Trophoblast cell (in vitro differentiated cells and primary cell): ENCODE measurements at regions not wholly inside any gene's neighbourhood (a gene's known extent, or its start where the extent isn't known, plus 50 kb on each side); places are given as distances from the start of the nearest gene placed in this dataset.

Experiments
- DNase-seq, 2 donors: peaks; one replicate each; pipeline ENCODE4 v3.0.0-alpha.2; 2016
- H2AFZ ChIP-seq: 2 replicates; pipeline ENCODE4 v1.6.1; 2013; ENCODE audit warnings: low read length, moderate library complexity, mild to moderate bottlenecking; ENCODE audit not compliant: insufficient read depth, poor library complexity
- H2AK5ac ChIP-seq: 2 replicates; pipeline ENCODE4 v1.6.1; 2013; ENCODE audit warnings: mild to moderate bottlenecking, low read length
- H2BK120ac ChIP-seq: 2 replicates; pipeline ENCODE4 v1.6.1; 2013; ENCODE audit warnings: low read length, mild to moderate bottlenecking, moderate library complexity; ENCODE audit not compliant: insufficient read depth, poor library complexity
- H2BK12ac ChIP-seq: 2 replicates; pipeline ENCODE4 v1.6.1; 2013; ENCODE audit warnings: mild to moderate bottlenecking, low read length, moderate library complexity
- H2BK5ac ChIP-seq: 2 replicates; pipeline ENCODE4 v1.6.1; 2013; ENCODE audit warnings: low read length, low read depth, moderate library complexity, mild to moderate bottlenecking; ENCODE audit not compliant: poor library complexity
- H3K14ac ChIP-seq: 2 replicates; pipeline ENCODE4 v1.6.1; 2013; ENCODE audit warnings: mild to moderate bottlenecking, low read length
- H3K18ac ChIP-seq: 2 replicates; pipeline ENCODE4 v1.6.1; 2013; ENCODE audit warnings: mild to moderate bottlenecking, low read length
- H3K23ac ChIP-seq: 2 replicates; pipeline ENCODE4 v1.6.1; 2013; ENCODE audit warnings: low read length
- H3K27ac ChIP-seq: 2 replicates; pipeline ENCODE4 v1.5.1; 2013; ENCODE audit warnings: low read depth, mild to moderate bottlenecking, inconsistent platforms, low read length, moderate library complexity
- H3K27me3 ChIP-seq: 2 replicates; pipeline ENCODE4 v1.6.1; 2013; ENCODE audit warnings: inconsistent platforms, mild to moderate bottlenecking, low read length, moderate library complexity; ENCODE audit not compliant: insufficient read depth
- H3K36me3 ChIP-seq, 2 experiments: 1 replicate in 1 of 2; 2 replicates in 1 of 2; pipeline ENCODE4 v1.6.1; 2013; ENCODE audit warnings: low read length in 2 of 2, mild to moderate bottlenecking in 2 of 2, moderate library complexity in 1 of 2; ENCODE audit not compliant: insufficient read depth in 2 of 2, control insufficient read depth in 1 of 2
- H3K4ac ChIP-seq: 2 replicates; pipeline ENCODE4 v1.6.1; 2013; ENCODE audit warnings: low read depth, mild to moderate bottlenecking, low read length, moderate library complexity
- H3K4me1 ChIP-seq, 2 experiments: 1 replicate in 1 of 2; 2 replicates in 1 of 2; pipeline ENCODE4 v1.6.1; 2013; ENCODE audit warnings: low read length in 2 of 2, mild to moderate bottlenecking in 2 of 2, moderate library complexity in 1 of 2; ENCODE audit not compliant: insufficient read depth in 2 of 2, control insufficient read depth in 1 of 2
- H3K4me2 ChIP-seq: 2 replicates; pipeline ENCODE4 v1.6.1; 2013; ENCODE audit warnings: inconsistent platforms, mild to moderate bottlenecking, low read length, moderate library complexity
- H3K4me3 ChIP-seq: 2 replicates; pipeline ENCODE4 v1.5.1; 2013; ENCODE audit warnings: mild to moderate bottlenecking, low read depth, low read length, inconsistent platforms
- H3K79me1 ChIP-seq: one replicate; pipeline ENCODE4 v1.6.1; 2013; ENCODE audit warnings: low read length
- H3K79me2 ChIP-seq: 2 replicates; pipeline ENCODE4 v1.6.1; 2013; ENCODE audit warnings: low read length, mild to moderate bottlenecking; ENCODE audit not compliant: control insufficient read depth, insufficient read depth, poor library complexity
- H3K9ac ChIP-seq: 2 replicates; pipeline ENCODE4 v1.6.1; 2013; ENCODE audit warnings: mild to moderate bottlenecking, low read length
- H3K9me3 ChIP-seq: 2 replicates; pipeline ENCODE4 v1.6.1; 2013; ENCODE audit warnings: low read depth, mild to moderate bottlenecking, control low read depth, inconsistent platforms, low read length; ENCODE audit not compliant: insufficient read depth
- H4K12ac ChIP-seq: 2 replicates; pipeline ENCODE4 v1.6.1; 2013; ENCODE audit warnings: low read depth, mild to moderate bottlenecking, low read length, moderate library complexity
- H4K8ac ChIP-seq: 2 replicates; pipeline ENCODE4 v1.6.1; 2013; ENCODE audit warnings: low read depth, mild to moderate bottlenecking, low read length, moderate library complexity
- H4K91ac ChIP-seq: one replicate; pipeline ENCODE4 v1.6.1; 2013; ENCODE audit warnings: low read depth, mild to moderate bottlenecking, low read length, moderate library complexity
- WGBS: extraction: QIAGEN DNeasy Blood & Tissue Kit; methylation state at CpG from one replicate; pipeline ENCODE4 v1.1.7; 2013; ENCODE audit warnings: missing lambda C conversion rate; ENCODE audit not compliant: insufficient read length, insufficient coverage; ENCODE audit errors: extremely low coverage; 5-methylcytosine and 5-hydroxymethylcytosine counted together

GRCh38 chr9:14413812-14414211 is 99.9 kb upstream of the NFIB start:
- Histone ChIP-seq H4K8ac (no peak overlapping the region), H3K9me3 (no peaks in the 10 kb centered on the region), H3K18ac (no peak overlapping the region), H2BK120ac (no peak overlapping the region), H3K36me3 (no peaks in the 10 kb centered on the region), H3K27me3 (no peaks in the 10 kb centered on the region), H2BK12ac (no peak overlapping the region), H3K14ac (no peak overlapping the region), H3K4me1 (no peaks in the 10 kb centered on the region), H3K9ac (no peak overlapping the region), H2AK5ac (no peak overlapping the region), H3K27ac (no peak overlapping the region), H3K4ac (no peak overlapping the region), H2BK5ac (no peak overlapping the region), H3K4me2 (no peak overlapping the region), H3K4me3 (no peak overlapping the region), H3K79me2 (no peaks in the 10 kb centered on the region), H4K12ac (no peak overlapping the region), H3K79me1 (no peaks in the 10 kb centered on the region), H3K23ac (no peak overlapping the region), H4K91ac (no peak overlapping the region), H2AFZ (no peak overlapping the region)
- WGBS, result no CpG with 5 or more reads among the region's 6 CpGs
- DNase-seq, result no peak

DNA sequence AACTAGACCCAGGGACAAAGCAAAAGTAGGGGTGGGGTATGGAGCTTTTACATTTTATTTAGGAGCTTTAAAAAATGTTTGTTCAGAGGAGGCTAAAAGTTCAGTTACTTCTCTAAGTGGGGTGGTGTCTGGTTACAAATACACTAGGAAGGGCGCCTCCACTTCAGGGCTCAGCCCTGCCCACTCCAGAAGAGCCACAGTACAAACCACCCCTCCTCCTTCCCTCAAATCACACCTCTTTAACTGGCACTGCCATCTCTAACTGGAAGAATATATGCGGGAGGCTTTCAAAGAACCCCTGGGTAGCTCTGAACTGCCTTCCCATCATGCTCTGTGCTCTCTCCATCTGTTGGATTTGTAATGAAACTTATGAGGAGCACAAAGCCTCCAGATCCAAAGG is 98.8 kb upstream of the NFIB start:
- Histone ChIP-seq H3K9me3 (no peaks in the 10 kb centered on the region), H3K79me1 (no peaks in the 10 kb centered on the region), H2BK120ac (no peak overlapping the region), H3K36me3 (no peaks in the 10 kb centered on the region), H3K4ac (no peak overlapping the region), H2BK12ac (no peak overlapping the region), H2AK5ac (no peak overlapping the region), H3K14ac (no peak overlapping the region), H2AFZ (no peak overlapping the region), H4K91ac (no peak overlapping the region), H3K18ac (no peak overlapping the region), H4K8ac (no peak overlapping the region), H3K27me3 (no peaks in the 10 kb centered on the region), H3K79me2 (no peaks in the 10 kb centered on the region), H3K9ac (no peak overlapping the region), H4K12ac (no peak overlapping the region), H3K4me2 (no peak overlapping the region), H3K4me3 (no peak overlapping the region), H2BK5ac (no peak overlapping the region), H3K27ac (no peak overlapping the region), H3K4me1 (no peaks in the 10 kb centered on the region), H3K23ac (no peak overlapping the region)
- no CpG with 5 or more reads among the region's 2 CpGs for WGBS
- DNase-seq, result no peak

DNA sequence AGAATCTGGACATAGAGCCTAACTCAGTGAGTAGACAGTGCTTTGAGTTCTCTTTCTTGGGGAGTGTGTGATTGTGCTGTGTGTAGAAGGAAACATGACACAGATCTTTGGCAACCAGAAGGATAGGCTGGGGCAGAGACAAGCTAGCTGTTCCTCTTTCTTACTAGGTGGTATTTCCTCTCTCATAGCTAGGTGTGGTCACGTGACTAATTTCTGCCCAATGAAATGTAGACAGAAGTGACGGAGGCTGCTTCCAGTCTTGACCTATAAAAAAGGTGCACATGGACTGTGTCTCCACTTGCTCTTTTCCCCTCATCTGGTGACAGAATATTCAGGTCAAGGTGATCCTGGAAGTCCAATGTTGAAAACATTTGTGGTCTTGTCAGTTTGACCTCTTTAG is 92.5 kb upstream of the NFIB start:
- Histone ChIP-seq H3K79me2 (no peaks in the 10 kb centered on the region), H2BK12ac (no peak overlapping the region), H2BK5ac (no peak overlapping the region), H3K4ac (no peak overlapping the region), H3K23ac (no peak overlapping the region), H2AFZ (no peak overlapping the region), H3K4me3 (no peak overlapping the region), H3K27ac (no peak overlapping the region), H3K14ac (no peak overlapping the region), H3K27me3 (no peaks in the 10 kb centered on the region), H2AK5ac (no peak overlapping the region), H4K12ac (no peak overlapping the region), H3K36me3 (no peaks in the 10 kb centered on the region), H4K8ac (no peak overlapping the region), H3K79me1 (no peaks in the 10 kb centered on the region), H3K4me1 (no peaks in the 10 kb centered on the region), H2BK120ac (no peak overlapping the region), H4K91ac (no peak overlapping the region), H3K4me2 (no peak overlapping the region), H3K18ac (no peak overlapping the region), H3K9ac (peak overlapping the region; percentile 25), H3K9me3 (no peaks in the 10 kb centered on the region)
- no CpG with 5 or more reads among the region's 2 CpGs for WGBS
- DNase-seq, result no peak

DNA sequence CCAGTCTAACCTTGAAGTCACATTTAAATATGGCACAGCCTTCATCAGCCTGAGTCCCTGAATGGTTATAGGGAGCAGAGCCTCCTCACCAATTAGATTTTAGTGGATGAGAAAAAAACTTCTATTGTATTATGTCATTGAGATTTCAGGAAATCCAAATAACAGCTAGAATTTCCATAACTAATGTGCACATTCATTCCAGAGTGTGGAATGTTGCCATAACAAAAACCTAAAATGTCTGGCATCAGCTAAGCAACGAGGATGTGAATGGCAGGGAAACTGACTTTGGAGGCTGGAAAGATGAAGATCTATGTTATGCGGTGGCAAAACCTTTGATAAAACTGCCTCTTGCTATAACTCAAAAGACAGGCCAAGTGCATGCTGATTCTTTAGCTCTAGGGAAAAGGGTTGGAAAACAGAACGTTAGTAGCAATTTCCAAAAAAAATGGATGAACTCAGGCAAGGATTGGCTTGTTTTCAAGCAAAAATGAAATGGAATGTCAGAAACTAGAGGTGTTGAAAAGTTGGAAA is 91.3 kb upstream of the NFIB start:
- H2BK5ac ChIP-seq, result no peak overlapping the region
- H4K8ac ChIP-seq, result no peak overlapping the region
- H4K12ac ChIP-seq, result no peak overlapping the region
- H3K36me3 ChIP-seq, result no peaks in the 10 kb centered on the region
- no peak overlapping the region for H2BK120ac ChIP-seq
- no peak overlapping the region for H2AFZ ChIP-seq
- H4K91ac ChIP-seq, result no peak overlapping the region
- no peak overlapping the region for H2AK5ac ChIP-seq
- H3K14ac ChIP-seq, result no peak overlapping the region
- no peak for DNase-seq
- no peak overlapping the region for H3K18ac ChIP-seq
- no CpG with 5 or more reads among the region's 3 CpGs for WGBS
- no peak overlapping the region for H3K4ac ChIP-seq
- H3K79me1 ChIP-seq, result no peaks in the 10 kb centered on the region
- H3K4me1 ChIP-seq, result no peaks in the 10 kb centered on the region
- H3K9ac ChIP-seq, result no peak overlapping the region
- no peak overlapping the region for H3K27ac ChIP-seq
- no peak overlapping the region for H2BK12ac ChIP-seq
- H3K4me2 ChIP-seq, result no peak overlapping the region
- H3K4me3 ChIP-seq, result no peak overlapping the region
- H3K79me2 ChIP-seq, result no peaks in the 10 kb centered on the region
- no peaks in the 10 kb centered on the region for H3K27me3 ChIP-seq
- H3K23ac ChIP-seq, result no peak overlapping the region
- no peaks in the 10 kb centered on the region for H3K9me3 ChIP-seq
